ENCODE measurements at regions not wholly inside any gene's neighbourhood (a gene's known extent, or its start where the extent isn't known, plus 50 kb on each side); places are given as distances from the start of the nearest gene placed in this dataset.

DNA sequence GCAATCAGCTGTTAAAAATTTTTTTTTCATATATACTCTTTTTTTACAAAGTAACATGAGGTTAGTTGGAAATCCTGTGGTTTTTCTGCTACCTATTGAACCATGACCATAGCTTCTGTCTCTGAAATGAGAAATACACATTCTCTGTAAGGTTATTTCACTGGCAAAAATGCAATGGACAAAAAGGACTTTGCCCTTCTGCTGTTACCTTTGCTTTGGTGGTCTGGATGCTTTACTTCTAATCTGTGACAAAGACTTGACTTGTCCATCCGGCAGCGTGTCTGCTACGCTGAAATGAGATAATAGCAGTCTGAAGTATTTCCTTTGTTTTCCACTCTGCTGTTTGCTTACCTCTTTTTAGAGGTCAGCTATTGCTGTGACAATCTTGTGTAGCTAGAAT is 412.8 kb downstream of the SLITRK6 start:
- no peak for TF ChIP-seq CTCF (IDR thresholded peaks at IDR 0.05; ENCODE audit: low read depth, low read length)
- H3K4me3 ChIP-seq (ENCODE audit: low read depth, low read length): no peak overlapping the region

GRCh38 chr13:85383291-85383690 is 415.9 kb downstream of the SLITRK6 start:
- H3K4me3 ChIP-seq (ENCODE audit: low read depth, low read length): no peak overlapping the region
- TF ChIP-seq CTCF (IDR thresholded peaks at IDR 0.05; ENCODE audit: low read depth, low read length): no peak

GRCh38 chr13:85381082-85381481 is 418.1 kb downstream of the SLITRK6 start:
- TF ChIP-seq CTCF (IDR thresholded peaks at IDR 0.05; ENCODE audit: low read depth, low read length): no peak

GRCh38 chr13:85379991-85380390 is 419.2 kb downstream of the SLITRK6 start:
- no peak overlapping the region for H3K4me3 ChIP-seq (ENCODE audit: low read depth, low read length)
- TF ChIP-seq CTCF (IDR thresholded peaks at IDR 0.05; ENCODE audit: low read depth, low read length): no peak

More at GRCh38 chr13:85381082-85381481, 418.1 kb downstream of the SLITRK6 start:
- no peak overlapping the region for H3K4me3 ChIP-seq (ENCODE audit: low read depth, low read length)

DNA sequence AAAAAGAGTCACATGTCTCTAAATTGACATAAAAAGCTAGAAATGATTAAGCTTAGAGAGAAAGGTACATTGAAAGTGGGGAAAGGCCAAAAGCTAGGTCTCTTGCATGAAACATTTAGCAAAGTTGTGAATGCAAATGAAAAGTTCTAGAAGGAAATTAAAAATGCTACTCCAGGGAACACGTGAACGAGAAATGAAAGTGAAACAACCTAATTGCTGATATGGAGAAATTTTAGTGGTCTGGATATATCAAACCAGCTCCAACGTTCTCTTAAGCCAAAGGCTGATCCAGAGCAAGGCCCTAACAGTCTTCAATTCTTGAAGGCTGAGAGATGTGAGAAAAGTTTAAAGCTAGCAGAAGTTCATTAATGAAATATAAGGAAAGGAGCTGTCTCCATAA is 419.8 kb downstream of the SLITRK6 start:
- no peak for TF ChIP-seq CTCF (IDR thresholded peaks at IDR 0.05; ENCODE audit: low read depth, low read length)
- peak overlapping the region; percentile 36 for H3K4me3 ChIP-seq (ENCODE audit: low read depth, low read length)

DNA sequence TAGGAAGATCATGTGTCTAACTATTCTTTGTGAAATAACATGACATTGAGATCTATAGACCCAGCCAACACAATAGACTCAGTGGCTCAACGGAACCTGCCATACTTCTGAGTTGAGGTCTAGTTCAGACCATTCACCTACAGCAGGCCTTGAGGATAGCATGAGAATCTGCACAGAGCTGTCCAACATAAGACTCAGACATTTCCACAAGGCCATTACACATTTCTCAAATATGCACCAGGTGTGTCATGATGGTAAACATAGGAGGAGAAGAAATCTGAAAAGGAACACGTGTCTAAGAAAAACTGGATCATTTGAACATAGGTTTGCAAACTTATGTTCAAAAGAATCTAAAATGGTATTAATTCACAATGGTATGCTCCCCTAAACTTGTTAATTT is 421.4 kb downstream of the SLITRK6 start:
- TF ChIP-seq CTCF (IDR thresholded peaks at IDR 0.05; ENCODE audit: low read depth, low read length): no peak

DNA sequence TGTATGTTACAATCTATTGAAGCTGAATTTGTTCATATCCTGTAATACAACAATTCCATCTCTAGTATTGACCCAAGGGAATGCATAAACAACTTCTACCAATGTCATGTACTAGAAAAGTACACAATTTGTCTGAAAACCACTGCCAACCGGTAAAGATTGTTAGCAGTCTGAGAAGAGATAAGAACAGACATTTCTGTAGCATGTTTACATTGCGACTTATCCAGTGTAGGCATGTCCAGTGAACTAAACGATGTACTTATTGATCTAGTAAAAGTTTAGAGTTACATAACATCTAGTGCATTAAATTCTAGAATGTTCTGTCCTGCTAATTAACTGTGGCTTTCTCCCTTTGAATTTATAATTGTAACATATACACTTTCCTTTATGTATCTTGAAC is 425.9 kb downstream of the SLITRK6 start:
- H3K4me3 ChIP-seq (ENCODE audit: low read depth, low read length): no peak overlapping the region
- TF ChIP-seq CTCF (IDR thresholded peaks at IDR 0.05; ENCODE audit: low read depth, low read length): no peak

More for the DNA sequence above, 421.4 kb downstream of the SLITRK6 start:
- H3K4me3 ChIP-seq (ENCODE audit: low read depth, low read length): no peak overlapping the region
